Ascending aorta (tissue), 2 donors: ENCODE measurements at regions not wholly inside any gene's neighbourhood (a gene's known extent, or its start where the extent isn't known, plus 50 kb on each side); places are given as distances from the start of the nearest gene placed in this dataset.

ENCODE experiments used
- DNase-seq, 2 donors: peaks; one replicate each; pipeline ENCODE4 v3.0.0-alpha.2; 2019; ENCODE audit warnings: low spot score in 2 of 2
- H3K27ac ChIP-seq, 2 donors: fragments of 200-600 bp; sonication (generic); one replicate each; pipeline ENCODE4 v1.5.1; 2016 to 2017; ENCODE audit warnings: mild to moderate bottlenecking in 1 of 2
- H3K27me3 ChIP-seq: fragments of 200-600 bp; sonication (generic); one replicate; pipeline ENCODE4 v1.5.1; 2017
- H3K36me3 ChIP-seq, 2 donors: fragments of 200-600 bp; sonication (generic); one replicate each; pipeline ENCODE4 v1.5.1; 2016
- H3K4me1 ChIP-seq, 2 donors: fragments of 200-600 bp; sonication (generic); one replicate each; pipeline ENCODE4 v1.5.1; 2016 to 2017; ENCODE audit warnings: mild to moderate bottlenecking in 1 of 2
- H3K4me3 ChIP-seq, 2 donors: fragments of 200-600 bp; sonication (generic); one replicate each; pipeline ENCODE4 v1.5.1; 2016 to 2017; ENCODE audit warnings: mild to moderate bottlenecking in 1 of 2
- H3K9me3 ChIP-seq, 2 donors: fragments of 200-600 bp; sonication (generic); one replicate each; pipeline ENCODE4 v1.5.1; 2016
- CTCF ChIP-seq, 3 experiments: fragments of 200-600 bp in 2 of 3; fragments of 450-650 bp in 1 of 3; sonication (generic) in 2 of 3; IDR thresholded peaks; one replicate each; pipeline ENCODE4 v1.5.1; 2016 to 2019; ENCODE audit warnings: antibody characterized with exemption in 3 of 3, mild to moderate bottlenecking in 1 of 3, moderate library complexity in 1 of 3
- intact Hi-C: fragments of 100-400 bp; cut with DNase I; formaldehyde crosslinking; loops from one replicate; pipeline ENCODE4 v1.15.1; 2023

GRCh38 chr6:26196846-26197635, 109.8 kb downstream of the HFE start:
- Histone ChIP-seq H3K9me3 (no peaks in the 10 kb centered on the region), H3K4me1 (peaks cover 4 to 13% of the 10 kb centered on the region in 2 donors), H3K27me3 (no peaks in the 10 kb centered on the region), H3K36me3 (no peaks in the 10 kb centered on the region), H3K27ac (peak overlapping the region; percentile 92 to 95), H3K4me3 (peak overlapping the region; percentile 62 to 86)
- intact Hi-C loops = loop anchor here (2.0 to 5.0 kb wide), 3 partner anchors 76 to 165 kb away; a partner anchor contains a TSS
- DNase-seq = peak; percentile 64 to 91
- TF ChIP-seq CTCF (IDR thresholded peaks at IDR 0.05) = no peak

- Histone ChIP-seq H3K36me3 (no peaks in the 10 kb centered on the region), H3K27me3 (no peaks in the 10 kb centered on the region), H3K4me3 (peak overlapping the region; percentile 62 to 86), H3K4me1 (peaks cover 4 to 13% of the 10 kb centered on the region in 2 donors), H3K27ac (peak overlapping the region; percentile 92 to 95), H3K9me3 (no peaks in the 10 kb centered on the region)
- no peak for DNase-seq
- intact Hi-C loops = loop anchor here (2.0 to 5.0 kb wide), 3 partner anchors 75 to 165 kb away; a partner anchor contains a TSS
- no peak for TF ChIP-seq CTCF (IDR thresholded peaks at IDR 0.05)
Measured at GRCh38 chr6:26197636-26197932, 110.4 kb downstream of the HFE start.

- Histone ChIP-seq H3K4me1 (peaks cover 4 to 13% of the 10 kb centered on the region in 2 donors), H3K27ac (peak overlapping the region; percentile 92 to 95), H3K4me3 (peak overlapping the region; percentile 62 to 86), H3K9me3 (no peaks in the 10 kb centered on the region), H3K27me3 (no peaks in the 10 kb centered on the region), H3K36me3 (no peaks in the 10 kb centered on the region)
- intact Hi-C loops = loop anchor here (2.0 to 5.0 kb wide), 5 partner anchors 19 to 166 kb away; a partner anchor contains a TSS
- no peak for DNase-seq
- no peak for TF ChIP-seq CTCF (IDR thresholded peaks at IDR 0.05)
Measured at GRCh38 chr6:26197933-26198721, 110.9 kb downstream of the HFE start.

GRCh38 chr6:26198722-26199056, 111.5 kb downstream of the HFE start:
- no peaks in the 10 kb centered on the region for H3K9me3 ChIP-seq
- H3K4me1 ChIP-seq = peaks cover 4 to 13% of the 10 kb centered on the region in 2 donors
- intact Hi-C loops = loop anchor here (2.0 to 5.0 kb wide), 4 partner anchors 18 to 166 kb away; a partner anchor contains a TSS

More at GRCh38 chr6:26198722-26199056, 111.5 kb downstream of the HFE start:
- no peak for TF ChIP-seq CTCF (IDR thresholded peaks at IDR 0.05)
- Histone ChIP-seq H3K4me3 (peak overlapping the region; percentile 62 to 86), H3K36me3 (no peaks in the 10 kb centered on the region), H3K27ac (peak overlapping the region; percentile 92 to 95), H3K27me3 (no peaks in the 10 kb centered on the region)
- no peak for DNase-seq
